ENCODE measurements at regions not wholly inside any gene's neighbourhood (a gene's known extent, or its start where the extent isn't known, plus 50 kb on each side); places are given as distances from the start of the nearest gene placed in this dataset.
"Not testable (repeated sequence)": the region's sequence is repeated elsewhere in the genome, so short reads cannot be mapped to it uniquely, and the experiment has no call there.

- FAIRE-seq = no peak
These were observed 304.1 kb downstream of the SATB1 start for GRCh38 chr3:18121020-18121419.

GRCh38 chr3:18119866-18120265 is 305.3 kb downstream of the SATB1 start:
- FAIRE-seq = no peak

GRCh38 chr3:18114894-18115293 is 310.2 kb downstream of the SATB1 start:
- FAIRE-seq = no peak

GRCh38 chr3:18113417-18113816 is 311.7 kb downstream of the SATB1 start:
- FAIRE-seq = no peak

- no peak for FAIRE-seq
These were observed 312.3 kb downstream of the SATB1 start for GRCh38 chr3:18112674-18113375.

- no peak for FAIRE-seq
These were observed 313.3 kb downstream of the SATB1 start for GRCh38 chr3:18111796-18112232.

- FAIRE-seq = no peak
These were observed 321.5 kb downstream of the SATB1 start for GRCh38 chr3:18103591-18103990.

- no peak for FAIRE-seq
These were observed 325.0 kb downstream of the SATB1 start for GRCh38 chr3:18100121-18100520.

- no peak for FAIRE-seq
These were observed 325.5 kb downstream of the SATB1 start for GRCh38 chr3:18099611-18100010.

- FAIRE-seq = no peak
These were observed 326.1 kb downstream of the SATB1 start for GRCh38 chr3:18098960-18099587.

GRCh38 chr3:18097989-18098388 is 327.1 kb downstream of the SATB1 start:
- no peak for FAIRE-seq

GRCh38 chr3:18097473-18097872 is 327.7 kb downstream of the SATB1 start:
- FAIRE-seq = no peak

- FAIRE-seq = no peak
These were observed 332.4 kb downstream of the SATB1 start for GRCh38 chr3:18092726-18093125.

GRCh38 chr3:18090377-18090776 is 334.8 kb downstream of the SATB1 start:
- no peak for FAIRE-seq

- no peak for FAIRE-seq
These were observed 337.2 kb downstream of the SATB1 start for GRCh38 chr3:18087988-18088387.

GRCh38 chr3:18086760-18087159 is 338.4 kb downstream of the SATB1 start:
- no peak for FAIRE-seq

GRCh38 chr3:18086078-18086477 is 339.1 kb downstream of the SATB1 start:
- no peak for FAIRE-seq

- FAIRE-seq = no peak
These were observed 339.7 kb downstream of the SATB1 start for GRCh38 chr3:18085429-18085828.

GRCh38 chr3:18083273-18083590 is 340.8 kb upstream of the TBC1D5 start:
- FAIRE-seq = not testable (repeated sequence)

GRCh38 chr3:18082551-18083272 is 340.3 kb upstream of the TBC1D5 start:
- FAIRE-seq = no peak

GRCh38 chr3:18080198-18080689 is 337.8 kb upstream of the TBC1D5 start:
- FAIRE-seq = no peak

- FAIRE-seq = no peak
These were observed 337.3 kb upstream of the TBC1D5 start for GRCh38 chr3:18079739-18080138.

GRCh38 chr3:18079062-18079461 is 336.6 kb upstream of the TBC1D5 start:
- FAIRE-seq = no peak

Data from islet of Langerhans (tissue), 1 donor.